GM04503 (cell line): ENCODE measurements at regions not wholly inside any gene's neighbourhood (a gene's known extent, or its start where the extent isn't known, plus 50 kb on each side); places are given as distances from the start of the nearest gene placed in this dataset.
"Not testable (repeated sequence)": the region's sequence is repeated elsewhere in the genome, so short reads cannot be mapped to it uniquely, and the experiment has no call there.

Experiments
- DNase-seq: peaks from one replicate; pipeline ENCODE4 v3.0.0-alpha.2; 2012; ENCODE audit warnings: low read depth

DNA sequence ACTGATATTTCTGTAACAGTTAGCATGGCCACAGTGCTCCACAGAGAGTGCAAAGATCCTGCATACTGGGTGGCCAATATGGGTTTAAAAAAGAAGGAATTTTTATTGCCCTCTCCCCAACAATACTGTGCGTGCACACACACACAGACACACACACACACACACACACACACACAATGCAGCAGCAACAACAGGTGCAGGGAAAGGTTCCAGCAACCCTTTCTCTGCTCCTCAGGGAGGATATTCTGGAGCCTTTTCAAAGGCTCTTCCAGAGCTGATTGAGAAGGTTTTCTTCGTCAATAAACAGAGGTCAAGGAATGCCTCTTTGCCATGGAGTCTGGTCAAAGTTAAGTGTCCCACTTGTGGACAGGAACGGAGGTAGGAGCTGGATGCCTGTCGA lies 84.8 kb upstream of the ZFP42 start:
- DNase-seq = no peak

DNA sequence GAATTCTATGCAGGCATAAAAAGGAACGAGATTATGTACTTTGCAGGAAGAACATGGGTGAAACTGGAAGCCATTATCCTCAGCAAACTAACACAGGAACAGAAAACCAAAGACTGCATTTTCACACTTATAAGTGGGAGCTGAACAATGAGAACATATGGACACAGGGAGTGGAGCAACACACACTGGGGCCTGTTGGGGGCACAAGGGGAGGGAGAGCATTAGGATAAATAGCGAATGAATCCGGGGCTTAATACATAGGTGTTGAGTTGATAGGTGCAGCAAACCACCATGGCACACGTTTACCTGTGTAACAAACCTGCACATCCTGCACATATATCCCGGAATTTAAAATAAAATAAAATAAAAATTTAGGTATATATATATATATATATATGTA lies 80.2 kb upstream of the ZFP42 start:
- not testable (repeated sequence) for DNase-seq

DNA sequence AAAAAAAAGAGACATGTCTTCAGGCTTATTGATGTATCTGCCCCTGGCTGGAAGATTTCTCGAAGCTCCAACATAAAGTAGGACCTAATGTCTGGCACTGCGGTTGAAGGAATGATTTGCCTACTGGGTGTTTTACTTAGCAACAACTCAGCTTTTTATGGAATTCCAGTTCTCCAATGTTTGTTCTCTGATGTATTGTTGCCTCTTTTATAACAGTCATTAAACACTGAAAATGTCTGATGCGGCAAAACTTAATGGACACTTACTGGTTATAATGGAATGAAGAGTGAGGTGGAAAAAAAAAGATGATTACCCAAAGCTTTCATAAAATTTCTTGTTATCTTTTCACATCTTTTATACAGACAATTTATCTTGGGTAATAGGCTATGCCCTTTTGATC lies 75.6 kb upstream of the ZFP42 start:
- DNase-seq = no peak

DNA sequence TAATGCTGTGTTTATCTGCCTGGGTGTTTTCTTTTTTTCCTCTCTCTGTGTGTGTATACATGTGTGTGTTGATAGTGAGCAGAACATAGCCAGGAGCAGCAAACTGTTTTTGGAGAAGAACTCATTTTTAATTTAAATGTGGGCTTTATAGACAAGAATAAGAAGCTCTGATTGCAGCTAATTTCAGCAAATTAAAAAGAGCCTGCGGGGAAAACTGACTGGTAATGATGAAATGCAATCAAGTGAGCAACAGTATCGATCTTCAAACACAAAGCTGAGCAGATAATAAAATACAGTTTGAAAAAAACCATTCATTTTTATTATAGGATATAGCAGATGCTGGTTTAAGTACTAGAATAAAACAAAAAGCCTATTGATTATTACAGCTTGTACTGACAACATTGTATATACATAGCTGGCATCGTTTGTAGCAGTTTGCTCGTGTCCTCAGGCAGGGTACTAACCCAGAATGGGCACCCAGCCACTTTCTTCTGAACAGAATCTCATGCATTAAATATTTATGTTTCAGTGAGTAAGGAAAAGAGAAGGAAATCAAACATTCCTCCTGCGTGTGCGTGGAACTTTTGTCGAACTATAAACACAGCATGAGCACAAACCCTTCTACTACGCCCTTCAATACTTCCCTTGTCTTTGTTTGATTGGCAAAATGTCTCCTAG lies 73.5 kb upstream of the ZFP42 start:
- DNase-seq = no peak

DNA sequence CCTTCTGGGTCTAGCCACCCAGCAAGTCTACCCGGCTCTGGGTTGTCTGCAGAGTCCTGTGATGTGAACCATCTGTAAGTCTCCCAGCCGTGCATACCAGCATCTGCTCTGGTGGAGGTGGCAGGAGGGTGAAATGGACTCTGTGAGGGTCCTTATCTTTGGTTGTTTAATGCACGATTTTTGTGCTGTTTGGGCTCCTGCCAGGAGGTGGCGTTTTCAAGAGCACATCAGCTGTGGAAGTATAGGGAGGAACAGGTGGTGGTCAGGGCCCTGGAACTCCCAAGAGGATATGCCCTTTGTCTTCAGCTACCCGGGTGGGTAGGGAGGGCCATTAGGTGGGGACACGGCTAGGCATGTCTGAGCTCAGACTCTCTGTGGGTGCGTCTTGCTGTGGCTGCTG lies 66.5 kb upstream of the ZFP42 start:
- no peak for DNase-seq

DNA sequence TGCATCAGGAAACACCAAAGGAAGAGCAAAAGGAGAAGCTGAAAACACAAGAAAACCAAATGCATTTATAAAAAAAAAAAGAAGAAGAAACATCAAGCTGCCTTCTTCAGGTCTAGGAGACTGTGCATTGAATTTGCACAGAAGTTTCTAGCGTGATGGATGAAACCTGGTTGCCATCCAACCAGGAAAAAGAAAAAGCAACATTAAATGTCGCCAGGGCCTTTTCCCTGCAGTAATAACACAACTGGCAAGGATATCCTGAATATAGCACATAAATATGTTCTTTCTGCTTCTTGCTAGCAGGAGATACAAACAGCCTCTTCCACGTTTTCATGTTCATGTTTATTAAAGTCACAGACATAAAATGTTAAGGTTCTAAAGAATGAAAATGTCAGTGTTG lies 60.8 kb upstream of the ZFP42 start:
- no peak for DNase-seq

DNA sequence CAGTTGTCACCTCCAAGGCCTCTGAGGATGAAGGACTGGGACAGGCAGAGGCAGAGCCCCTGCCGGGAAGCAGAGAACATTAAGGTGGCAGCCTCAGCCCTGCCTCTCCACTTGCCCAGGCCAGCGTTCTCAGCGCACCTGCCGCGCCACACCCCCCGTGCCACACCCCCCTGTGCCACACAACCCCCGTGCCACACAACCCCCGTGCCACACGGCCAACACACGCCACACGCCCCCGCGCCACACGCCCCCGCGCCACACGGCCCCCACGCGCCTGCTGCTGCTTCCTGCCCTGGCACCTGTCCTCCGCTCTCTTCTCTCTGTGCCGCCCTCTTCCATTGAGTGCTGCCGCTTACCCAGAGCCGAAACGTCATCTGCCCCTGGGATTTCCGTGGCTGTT lies 58.0 kb upstream of the ZFP42 start:
- no peak for DNase-seq

DNA sequence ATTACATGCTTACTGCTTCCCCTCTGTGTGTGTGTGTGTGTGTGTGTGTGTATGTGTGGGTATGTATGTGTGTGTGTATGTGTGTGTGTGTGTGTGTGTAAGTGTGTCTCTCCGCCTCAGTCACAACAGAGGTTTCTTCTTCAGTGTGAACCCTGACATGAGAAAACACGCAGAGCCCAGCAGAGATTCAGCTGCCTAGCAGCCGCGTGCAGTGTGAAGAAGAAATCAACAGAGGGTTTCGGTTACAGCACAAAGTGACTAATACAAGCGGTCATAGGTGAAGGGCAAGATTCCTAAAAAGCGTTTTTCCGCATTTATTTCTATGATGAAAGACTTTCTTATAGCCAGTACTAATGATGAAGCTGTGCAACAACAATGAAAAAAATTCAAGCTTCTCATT lies 55.3 kb upstream of the ZFP42 start:
- no peak for DNase-seq

DNA sequence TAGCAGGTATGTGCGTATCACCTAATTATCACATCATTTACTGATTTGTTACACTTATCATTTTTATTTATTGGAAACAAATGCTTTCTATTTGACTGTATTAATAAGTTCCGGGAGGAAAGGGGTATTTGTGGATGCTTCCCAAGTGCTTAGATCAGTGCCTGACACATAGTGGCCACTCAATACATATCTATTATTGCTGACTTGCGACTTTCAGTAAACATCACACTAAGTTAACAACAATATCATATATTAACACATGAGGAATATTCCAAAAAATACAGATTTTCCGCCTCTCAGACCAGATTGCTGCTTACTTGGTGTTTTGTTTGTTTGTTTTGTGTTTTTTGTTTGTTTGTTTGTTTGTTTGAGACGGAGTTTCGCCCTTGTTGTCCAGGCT lies 52.6 kb upstream of the ZFP42 start:
- no peak for DNase-seq

DNA sequence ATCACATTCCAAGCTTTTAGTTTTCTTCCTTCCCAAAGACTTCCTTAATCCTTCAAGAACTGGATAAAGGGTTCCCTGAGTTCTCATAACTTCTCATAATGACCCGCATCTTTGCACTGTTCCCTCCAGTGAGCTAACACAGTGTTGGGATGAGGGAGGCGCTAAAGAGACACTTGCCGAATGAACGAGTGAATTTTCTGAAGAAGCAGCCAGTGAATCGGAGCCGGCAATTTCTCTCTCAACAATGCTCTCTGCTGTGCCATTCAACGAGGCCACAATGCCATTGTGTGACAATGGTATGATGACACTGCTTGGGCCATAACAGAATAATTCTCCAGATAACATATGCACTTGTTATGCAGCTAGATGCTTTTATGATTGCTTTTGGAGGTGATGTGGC lies 51.4 kb upstream of the ZFP42 start:
- DNase-seq = no peak
